ENCODE measurements at regions not wholly inside any gene's neighbourhood (a gene's known extent, or its start where the extent isn't known, plus 50 kb on each side); places are given as distances from the start of the nearest gene placed in this dataset.

GRCh38 chr5:1728846-1729245 is 70.8 kb downstream of the MRPL36 start (continued):
- no peak for TF ChIP-seq ZBTB11 (CRISPR knock-in tag; IDR thresholded peaks at IDR 0.05)
- TF ChIP-seq TCF12 (IDR thresholded peaks at IDR 0.05; ENCODE audit: low read depth, low read length): no peak
- no peak for TF ChIP-seq EED (IDR thresholded peaks at IDR 0.05; ENCODE audit: low read depth)
- no peak for TF ChIP-seq MTA3 (IDR thresholded peaks at IDR 0.05; ENCODE audit: borderline replicate concordance, low read length)
- no peak for TF ChIP-seq PAX8 (IDR thresholded peaks at IDR 0.05)
- TF ChIP-seq GATAD2B (conservative IDR thresholded peaks at IDR 0.05; ENCODE audit: low read depth): no peak

GRCh38 chr5:1727571-1727970 is 72.1 kb downstream of the MRPL36 start:
- no peak overlapping the region for H2AFZ ChIP-seq (ENCODE audit: control insufficient read depth, low read depth, low read length)
- no peaks in the 10 kb centered on the region for H3K9me3 ChIP-seq (replicated peaks; ENCODE audit: control insufficient read depth, insufficient read depth, low read length)
- ChIA-PET CTCF (no interaction called here), SMC1A (ENCODE audit: uncharacterized antibody, unreplicated experiment) (interaction anchor here (0.6 kb wide), 1 partner anchor 77 kb away, joined by 3 read pairs; no protein-coding TSS in a partner anchor), RAD21 (ENCODE audit: unreplicated experiment) (no interaction called here), POLR2A (no interaction called here)
- no peak overlapping the region for H3K9ac ChIP-seq (ENCODE audit: control insufficient read depth, insufficient read depth, low read length)
- H3K4me2 ChIP-seq (ENCODE audit: control insufficient read depth, insufficient read depth): no peak overlapping the region
- H3K79me2 ChIP-seq (ENCODE audit: control insufficient read depth, insufficient read depth, low read length): no peaks in the 10 kb centered on the region
- H3K36me3 ChIP-seq (ENCODE audit: control insufficient read depth in 2 of 2, insufficient read depth in 2 of 2, low read length in 1 of 2): no peaks in the 10 kb centered on the region
- ATAC-seq (no peak), DNase-seq (ENCODE audit: low read depth, low spot score) (no peak), FAIRE-seq (no peak)
- in situ Hi-C loops (cut with MboI) (no loop called here), intact Hi-C loops (cut with micrococcal nuclease; ENCODE audit: unreplicated experiment) (no loop called here)
- H3K27ac ChIP-seq (ENCODE audit: control insufficient read depth, insufficient read depth): no peak overlapping the region
- WGBS (ENCODE audit: insufficient coverage, insufficient replicate concordance, low lambda C conversion rate, missing lambda C conversion rate): 58% methylated on average over 19 of the region's 19 CpGs
- H3K4me3 ChIP-seq: no peak overlapping the region
- no peaks in the 10 kb centered on the region for H4K20me1 ChIP-seq (ENCODE audit: control insufficient read depth, insufficient read depth)
- H3K4me1 ChIP-seq (ENCODE audit: control insufficient read depth, insufficient read depth, low read length): no peaks in the 10 kb centered on the region
- BruUV-seq (replicated peaks): no TSS peak
- H3K27me3 ChIP-seq (replicated peaks in 1 of 2; ENCODE audit: control insufficient read depth in 2 of 2, insufficient read depth in 2 of 2, low read length in 1 of 2): peaks cover 6% of the 10 kb centered on the region in 2 experiments
- TF ChIP-seq ASH2L (IDR thresholded peaks at IDR 0.05; ENCODE audit: borderline replicate concordance, low read depth) (no peak), MEF2A (IDR thresholded peaks at IDR 0.05; ENCODE audit: insufficient read depth, low read depth, low read length) (no peak), NFYB (IDR thresholded peaks at IDR 0.05; ENCODE audit: insufficient read depth, low read depth, low read length) (no peak), HCFC1 (IDR thresholded peaks at IDR 0.05; ENCODE audit: low read length) (no peak), YBX1 (IDR thresholded peaks at IDR 0.05) (no peak), SMC3 (IDR thresholded peaks at IDR 0.05; ENCODE audit: borderline replicate concordance, low read length) (no peak), NR2C1 (IDR thresholded peaks at IDR 0.05) (no peak), CUX1 (IDR thresholded peaks at IDR 0.05; ENCODE audit: insufficient replicate concordance, low read depth, low read length) (no peak), STAT3 (IDR thresholded peaks at IDR 0.05; ENCODE audit: low read depth, low read length) (no peak), SREBF2 (IDR thresholded peaks at IDR 0.05; ENCODE audit: low read length) (no peak), ETV6 (conservative IDR thresholded peaks at IDR 0.05 in 1 of 2, IDR thresholded peaks at IDR 0.05 in 1 of 2; ENCODE audit: borderline replicate concordance in 1 of 2, low read depth in 1 of 2) (no peak), GABPA (IDR thresholded peaks at IDR 0.05; ENCODE audit: low read depth) (no peak)

Measured in GM12878 (cell line).